H4 (cell line): ENCODE measurements at regions not wholly inside any gene's neighbourhood (a gene's known extent, or its start where the extent isn't known, plus 50 kb on each side); places are given as distances from the start of the nearest gene placed in this dataset.
"Not testable (repeated sequence)": the region's sequence is repeated elsewhere in the genome, so short reads cannot be mapped to it uniquely, and the experiment has no call there.

Source experiments
- DNase-seq: peaks from one replicate; pipeline ENCODE4 v3.0.0-alpha.2; 2015; ENCODE audit warnings: low spot score

- no peak for DNase-seq
These were observed 165.7 kb downstream of the YIPF5 start for GRCh38 chr5:144004751-144005150.

- DNase-seq, result no peak
These were observed 161.3 kb downstream of the YIPF5 start for GRCh38 chr5:144009116-144009515.

DNA sequence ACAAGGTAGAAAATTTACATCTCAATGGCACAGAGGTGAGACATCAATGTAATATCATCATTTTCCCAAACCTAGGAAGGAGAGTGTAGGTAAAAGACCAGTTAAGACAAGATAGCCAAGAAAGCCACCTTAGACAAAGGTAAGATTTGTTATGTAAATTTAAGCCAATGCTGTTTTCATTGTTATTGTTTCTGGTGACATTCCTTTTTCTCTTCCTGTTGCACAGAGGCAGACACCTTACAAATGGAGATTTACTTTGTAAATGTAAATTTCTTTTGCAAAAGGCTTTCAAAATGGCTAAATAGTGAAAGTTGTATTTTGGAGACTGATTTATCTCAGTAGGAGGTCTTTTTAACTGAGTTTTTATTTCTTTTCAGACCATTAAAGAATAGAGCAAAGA, 159.1 kb downstream of the YIPF5 start:
- DNase-seq, result no peak

GRCh38 chr5:144013816-144014215, 156.6 kb downstream of the YIPF5 start:
- no peak for DNase-seq

DNA sequence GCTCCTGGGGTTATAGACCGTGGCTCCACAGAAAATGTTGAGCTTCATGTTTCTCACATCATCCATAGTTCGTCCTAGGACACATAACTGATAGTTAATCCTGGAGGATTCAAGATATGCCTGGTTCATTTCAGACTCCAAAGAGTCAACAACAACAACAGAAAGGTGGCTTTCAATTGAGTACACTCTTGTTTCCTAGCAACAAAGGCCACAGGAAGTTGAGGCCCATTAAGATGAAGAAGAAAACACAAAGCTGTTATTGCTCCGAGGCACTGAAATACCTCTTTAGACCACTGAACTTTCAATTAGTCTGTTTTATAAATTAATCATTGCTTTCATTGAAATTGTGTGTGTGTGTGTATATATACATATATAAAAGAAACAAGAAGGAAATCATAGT, 154.5 kb downstream of the YIPF5 start:
- no peak for DNase-seq

DNA sequence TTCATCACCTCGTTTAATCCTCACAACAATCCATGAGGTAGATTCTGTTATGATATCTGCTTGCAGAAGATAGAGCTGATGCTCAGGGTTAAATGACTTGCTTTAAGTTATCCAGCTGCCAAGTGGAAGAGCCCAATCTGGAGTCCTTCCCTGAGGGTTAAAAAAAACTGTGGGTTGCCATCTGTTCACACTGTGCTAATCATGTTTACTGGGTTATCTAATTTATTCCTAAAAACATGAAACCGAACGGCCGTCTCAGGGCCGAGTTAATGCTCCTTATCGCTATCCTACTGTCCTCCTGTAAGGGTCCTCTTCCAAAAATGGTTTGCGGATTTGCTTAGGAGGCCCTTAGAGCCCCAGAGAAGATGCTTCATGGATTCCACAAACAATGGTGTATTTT, 153.3 kb downstream of the YIPF5 start:
- DNase-seq, result no peak

DNA sequence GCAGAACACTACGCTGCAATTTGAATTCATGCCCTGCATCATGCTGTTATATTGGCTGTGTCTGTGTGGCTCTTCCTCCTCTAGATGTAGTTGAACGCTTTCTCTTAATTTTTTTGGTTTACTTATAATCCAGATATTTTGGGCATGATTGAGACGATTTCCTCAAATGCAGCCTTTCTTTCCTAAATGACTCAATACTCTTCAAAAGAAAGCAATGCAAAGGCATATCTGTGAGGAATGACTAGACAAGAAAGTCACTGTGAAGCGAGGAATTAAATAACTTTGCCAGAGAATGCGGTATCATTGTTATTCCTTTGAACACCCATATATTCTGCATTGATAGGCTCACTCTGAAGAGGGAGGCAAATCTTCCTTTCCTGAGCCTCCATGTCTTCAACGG, 152.8 kb downstream of the YIPF5 start:
- no peak for DNase-seq

- DNase-seq, result no peak
These were observed 146.4 kb downstream of the YIPF5 start for GRCh38 chr5:144024090-144024489.

DNA sequence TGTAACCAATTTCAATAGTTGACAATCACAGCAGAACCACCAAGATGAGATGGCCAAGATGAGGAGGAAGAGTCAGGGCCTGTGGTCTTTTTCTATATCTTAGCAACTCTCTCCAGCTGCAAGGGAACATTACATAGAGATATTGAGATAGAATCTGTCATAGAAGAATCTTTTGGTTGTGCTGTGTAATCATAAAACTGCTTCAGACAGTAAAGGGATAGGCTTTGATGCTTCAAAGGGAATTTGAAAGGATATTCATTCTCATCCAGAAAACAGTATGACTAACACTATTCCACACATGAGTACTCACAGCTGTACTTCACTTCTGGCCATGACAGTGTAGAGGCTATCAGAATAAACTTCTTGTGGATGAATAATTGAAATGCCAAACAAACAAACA, 145.9 kb downstream of the YIPF5 start:
- no peak for DNase-seq

DNA sequence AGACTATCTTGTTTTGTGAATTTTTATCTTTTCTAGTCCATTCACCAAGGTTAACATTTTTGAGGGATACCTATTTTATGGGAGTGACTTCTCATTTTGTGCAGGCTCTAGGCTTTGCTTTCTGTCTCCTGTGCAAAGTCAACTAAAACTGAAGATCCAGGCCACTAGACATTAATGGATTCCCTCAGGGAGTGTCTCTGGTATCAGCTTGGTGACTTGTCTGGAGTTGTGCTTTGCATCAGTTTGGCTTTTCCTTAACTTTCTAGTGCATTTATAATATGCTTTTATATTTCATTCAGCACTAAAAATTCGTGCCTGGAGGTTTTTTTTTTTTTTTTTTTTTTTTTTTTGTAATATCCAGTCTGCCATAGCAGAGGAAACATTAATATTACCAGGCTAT, 144.2 kb downstream of the YIPF5 start:
- no peak for DNase-seq

GRCh38 chr5:144028058-144028457, 142.4 kb downstream of the YIPF5 start:
- DNase-seq, result no peak

DNA sequence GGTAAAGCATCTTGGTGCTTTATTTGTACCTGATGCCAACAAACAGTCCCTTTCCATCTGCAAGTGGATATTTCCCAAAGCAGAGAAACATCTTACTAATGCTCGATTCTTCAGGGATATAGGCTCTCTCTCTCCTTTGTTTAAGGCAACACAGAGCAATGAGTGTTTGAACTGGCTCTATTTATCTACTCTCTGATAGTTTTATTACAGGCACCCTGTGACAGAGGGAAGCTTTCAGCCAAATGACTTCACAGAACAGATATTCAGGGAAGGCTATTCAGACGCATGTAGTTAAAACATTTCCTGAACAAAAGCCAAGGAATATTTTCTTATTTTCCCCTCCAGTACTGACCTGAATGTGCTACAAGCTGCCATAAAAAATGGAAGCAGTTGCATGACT, 141.8 kb downstream of the YIPF5 start:
- DNase-seq, result no peak

DNA sequence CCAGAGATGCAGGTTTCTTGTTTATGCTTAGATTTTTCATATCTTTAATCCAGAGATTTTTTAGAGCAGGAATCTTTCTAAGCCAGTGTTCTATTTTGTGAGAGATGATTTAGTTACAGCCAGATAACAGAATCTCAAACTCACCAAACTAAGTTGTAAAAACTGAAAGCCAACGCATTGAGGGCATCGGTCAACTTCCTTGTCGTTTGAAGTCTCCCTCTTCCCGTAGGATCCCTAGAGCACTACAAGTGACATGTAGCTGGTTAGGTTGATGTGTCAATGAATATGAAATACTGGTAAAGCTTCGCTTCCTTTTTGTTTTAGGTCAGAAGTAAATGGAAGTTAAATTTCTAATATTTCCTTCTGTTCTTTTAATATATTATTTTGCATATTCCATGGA, 139.6 kb downstream of the YIPF5 start:
- DNase-seq, result no peak

DNA sequence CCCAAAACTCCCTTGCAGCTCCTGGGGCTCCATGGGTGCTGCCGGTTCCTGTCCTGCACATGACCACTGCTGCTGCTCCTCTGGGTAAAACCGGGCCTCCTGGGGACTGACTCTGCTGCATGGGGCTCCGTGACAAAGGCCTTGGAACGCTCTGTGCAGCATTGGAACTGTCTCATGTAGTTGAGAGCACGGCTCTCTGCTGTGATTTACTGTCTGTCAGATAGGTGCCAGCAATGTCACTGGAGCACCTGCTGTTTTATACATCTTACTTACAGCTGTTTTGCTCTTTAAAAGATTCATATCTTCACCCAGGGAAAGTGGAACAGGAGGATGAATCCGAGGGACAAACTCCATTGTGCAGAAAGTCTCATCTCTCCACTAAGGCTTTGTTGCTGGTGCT, 138.1 kb downstream of the YIPF5 start:
- DNase-seq, result no peak

GRCh38 chr5:144033486-144033885, 137.0 kb downstream of the YIPF5 start:
- no peak for DNase-seq

DNA sequence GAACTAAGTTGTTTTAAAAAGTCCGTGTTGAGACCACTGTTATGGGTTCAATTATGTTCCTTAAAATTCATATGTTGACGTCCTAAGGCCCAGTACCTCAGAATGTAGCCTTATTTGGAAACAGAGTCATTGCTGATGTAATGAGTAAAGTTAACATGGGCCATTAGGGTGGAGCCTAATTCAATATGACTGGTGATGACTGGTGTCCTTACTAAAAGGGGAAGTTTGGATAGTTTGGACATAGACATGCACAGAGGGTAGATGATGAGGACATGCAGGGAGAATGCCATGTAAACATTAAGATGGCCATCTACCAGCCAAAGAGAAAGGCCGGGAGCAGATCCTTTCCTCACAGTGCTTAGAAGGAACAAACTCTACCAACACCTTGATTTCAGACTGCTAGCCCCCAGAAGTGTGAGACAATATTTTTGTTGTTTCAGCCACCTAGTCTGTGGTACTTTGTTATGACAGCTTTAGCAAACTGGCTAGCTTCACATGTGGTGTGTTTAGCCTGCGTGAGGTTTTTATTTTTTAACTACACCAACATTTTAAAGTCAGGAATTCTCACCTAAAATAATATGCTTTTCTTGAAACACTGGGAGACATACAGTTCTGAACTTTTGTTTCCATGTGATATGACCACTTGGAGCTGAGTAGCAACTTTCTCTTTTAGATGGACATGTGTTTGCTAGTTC, 135.3 kb downstream of the YIPF5 start:
- no peak for DNase-seq

DNA sequence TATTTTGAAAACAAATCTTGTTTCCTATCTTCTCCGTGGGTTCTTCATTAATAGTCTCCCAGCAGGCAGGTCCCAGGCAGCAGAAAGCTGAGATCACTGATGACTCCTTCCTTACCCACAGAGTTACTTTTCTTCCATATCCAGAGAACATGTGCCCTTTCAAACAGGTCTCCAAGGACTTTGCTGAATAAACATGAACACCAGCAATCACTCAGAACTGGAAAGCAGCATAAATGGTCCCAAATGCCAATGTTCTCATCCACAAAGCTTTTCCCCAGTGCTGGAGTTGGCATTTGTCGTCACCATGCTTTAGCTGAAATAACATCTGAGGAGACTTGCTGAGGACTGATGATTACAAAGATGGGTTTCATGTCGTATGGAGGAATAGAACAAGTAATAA, 134.0 kb downstream of the YIPF5 start:
- DNase-seq, result no peak

GRCh38 chr5:144040615-144041305, 129.7 kb downstream of the YIPF5 start:
- DNase-seq, result no peak

DNA sequence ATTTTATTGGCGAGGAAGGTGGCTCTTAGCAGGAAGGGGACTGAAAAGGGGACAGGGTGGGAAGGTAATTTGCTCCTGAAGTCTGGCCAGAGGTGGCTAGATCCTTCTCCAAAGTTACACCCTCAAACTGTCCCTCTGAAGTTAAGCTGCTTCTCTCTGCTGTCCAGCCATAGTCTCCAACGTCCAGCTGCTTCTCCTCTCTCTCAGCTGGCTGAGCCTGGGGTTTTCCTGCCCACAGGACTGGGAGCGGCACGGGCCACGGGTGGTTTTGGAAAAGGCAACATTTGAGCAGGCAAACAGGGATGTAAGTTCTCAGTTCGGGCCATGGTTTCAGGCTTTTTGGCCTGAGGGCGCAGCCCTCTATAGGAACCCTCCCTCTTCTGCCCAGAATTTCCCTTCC, 128.3 kb downstream of the YIPF5 start:
- no peak for DNase-seq

DNA sequence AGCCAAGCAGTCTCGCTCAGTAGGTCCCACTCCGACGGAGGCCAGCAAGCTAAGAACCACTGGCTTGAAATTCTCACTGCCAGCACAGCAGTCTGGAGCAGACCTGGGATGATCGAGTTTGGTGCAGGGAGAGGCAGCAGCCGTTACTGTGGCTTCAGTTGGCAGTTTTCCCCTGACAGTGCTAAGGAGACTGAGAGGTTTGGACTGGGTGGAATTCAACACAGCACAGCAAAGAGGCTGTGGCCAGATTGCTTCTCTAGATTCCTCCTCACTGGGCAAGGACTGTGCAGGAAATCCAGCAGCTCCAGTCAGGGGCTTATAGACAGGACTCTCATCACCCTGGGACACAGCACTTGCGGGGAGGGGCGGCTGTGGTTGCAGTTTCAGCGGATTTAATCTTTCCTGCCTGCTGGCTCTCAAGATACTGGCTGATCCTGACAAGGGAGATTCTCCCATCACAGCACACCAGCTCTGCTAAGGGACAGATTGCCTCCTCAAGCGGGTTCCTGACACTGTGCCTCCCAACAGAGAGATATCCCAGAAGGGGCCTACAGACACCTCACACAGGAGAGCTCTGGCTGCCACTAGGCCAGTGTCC, 122.1 kb downstream of the YIPF5 start:
- no peak for DNase-seq

DNA sequence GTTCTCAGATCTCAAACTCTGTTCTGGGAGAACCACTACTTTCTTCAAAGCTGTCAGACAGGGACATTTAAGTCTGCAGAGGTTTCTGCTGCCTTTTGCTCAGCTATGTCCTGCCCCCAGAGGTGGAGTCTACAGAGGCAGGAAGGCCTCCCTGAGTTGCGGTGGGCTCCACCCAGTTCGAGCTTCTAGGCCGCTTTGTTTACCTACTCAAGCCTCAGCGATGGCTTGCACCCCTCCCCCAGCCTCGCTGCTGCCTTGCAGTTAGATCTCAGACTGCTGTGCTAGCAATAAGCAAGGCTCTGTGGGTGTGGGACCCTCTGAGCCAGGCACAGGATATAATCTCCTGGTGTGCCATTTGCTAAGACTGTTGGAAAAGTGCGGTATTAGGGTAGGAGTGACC, 115.1 kb downstream of the YIPF5 start:
- DNase-seq, result not testable (repeated sequence)

GRCh38 chr5:144060091-144060490, 110.4 kb downstream of the YIPF5 start:
- not testable (repeated sequence) for DNase-seq

DNA sequence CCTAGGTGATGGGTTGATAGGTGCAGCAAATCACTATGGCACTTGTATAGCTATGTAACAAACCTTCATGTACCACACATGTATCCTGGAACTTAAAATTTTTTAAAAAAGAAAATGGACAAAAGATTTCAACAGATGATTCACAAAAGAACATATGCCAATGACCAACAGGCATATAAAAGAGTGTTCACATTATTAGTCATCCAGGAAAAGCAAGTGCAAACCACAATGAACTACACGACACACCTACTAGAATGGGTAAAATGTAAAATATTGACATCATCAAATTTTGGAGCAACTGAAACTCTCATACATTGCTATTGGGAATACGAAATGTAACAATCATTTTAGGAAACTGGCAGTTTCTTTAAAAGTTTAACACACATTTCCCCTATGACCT, 109.9 kb downstream of the YIPF5 start:
- DNase-seq, result no peak
